GM13977 (cell line): ENCODE measurements at regions not wholly inside any gene's neighbourhood (a gene's known extent, or its start where the extent isn't known, plus 50 kb on each side); places are given as distances from the start of the nearest gene placed in this dataset.
"Not testable (repeated sequence)": the region's sequence is repeated elsewhere in the genome, so short reads cannot be mapped to it uniquely, and the experiment has no call there.

Experiments used
- DNase-seq: peaks from one replicate; pipeline ENCODE4 v3.0.0; 2012; ENCODE audit warnings: low spot score
- in situ Hi-C: fragments of 300-500 bp; cut with MboI; formaldehyde crosslinking; loops from one replicate; pipeline ENCODE4 v1.12.0; 2022; ENCODE audit warnings: low sequenced_read_pairs, low pct_unique_long_range_greater_than_20kb, mixed read lengths, inconsistent platforms; ENCODE audit not compliant: unreplicated experiment
- TF ChIP-seq, protein P1 (sequence below): IDR thresholded peaks from 2 replicates; pipeline ENCODE4 v1.5.1; 2012; ENCODE audit warnings: mild to moderate bottlenecking, control low read depth; ENCODE audit not compliant: insufficient read depth; ENCODE audit errors: extremely low read depth, missing control alignments

DNA sequence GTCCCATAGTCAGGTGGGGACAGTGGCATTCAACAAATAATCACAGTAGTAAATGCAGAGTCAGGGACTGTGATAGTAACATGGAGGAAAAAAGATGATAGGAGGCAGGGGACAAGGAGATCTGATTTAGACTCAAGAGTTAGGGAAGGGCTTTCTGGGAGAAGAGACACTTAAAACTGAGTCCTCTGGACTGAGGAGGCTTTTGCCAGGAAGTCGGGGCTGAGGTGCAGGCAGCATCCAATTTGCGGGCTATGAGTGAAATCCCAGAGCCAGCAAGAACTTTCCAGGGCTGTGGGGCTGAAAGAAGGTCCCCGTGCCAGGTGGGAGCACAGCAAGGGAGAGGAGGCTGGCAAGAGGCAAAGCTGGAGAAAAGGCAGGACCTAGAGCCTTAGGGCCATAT is 124.1 kb downstream of the KIF4B start:
- in situ Hi-C loops = no loop called here
- TF ChIP-seq, protein P1, sequence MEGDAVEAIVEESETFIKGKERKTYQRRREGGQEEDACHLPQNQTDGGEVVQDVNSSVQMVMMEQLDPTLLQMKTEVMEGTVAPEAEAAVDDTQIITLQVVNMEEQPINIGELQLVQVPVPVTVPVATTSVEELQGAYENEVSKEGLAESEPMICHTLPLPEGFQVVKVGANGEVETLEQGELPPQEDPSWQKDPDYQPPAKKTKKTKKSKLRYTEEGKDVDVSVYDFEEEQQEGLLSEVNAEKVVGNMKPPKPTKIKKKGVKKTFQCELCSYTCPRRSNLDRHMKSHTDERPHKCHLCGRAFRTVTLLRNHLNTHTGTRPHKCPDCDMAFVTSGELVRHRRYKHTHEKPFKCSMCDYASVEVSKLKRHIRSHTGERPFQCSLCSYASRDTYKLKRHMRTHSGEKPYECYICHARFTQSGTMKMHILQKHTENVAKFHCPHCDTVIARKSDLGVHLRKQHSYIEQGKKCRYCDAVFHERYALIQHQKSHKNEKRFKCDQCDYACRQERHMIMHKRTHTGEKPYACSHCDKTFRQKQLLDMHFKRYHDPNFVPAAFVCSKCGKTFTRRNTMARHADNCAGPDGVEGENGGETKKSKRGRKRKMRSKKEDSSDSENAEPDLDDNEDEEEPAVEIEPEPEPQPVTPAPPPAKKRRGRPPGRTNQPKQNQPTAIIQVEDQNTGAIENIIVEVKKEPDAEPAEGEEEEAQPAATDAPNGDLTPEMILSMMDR = no peak

DNA sequence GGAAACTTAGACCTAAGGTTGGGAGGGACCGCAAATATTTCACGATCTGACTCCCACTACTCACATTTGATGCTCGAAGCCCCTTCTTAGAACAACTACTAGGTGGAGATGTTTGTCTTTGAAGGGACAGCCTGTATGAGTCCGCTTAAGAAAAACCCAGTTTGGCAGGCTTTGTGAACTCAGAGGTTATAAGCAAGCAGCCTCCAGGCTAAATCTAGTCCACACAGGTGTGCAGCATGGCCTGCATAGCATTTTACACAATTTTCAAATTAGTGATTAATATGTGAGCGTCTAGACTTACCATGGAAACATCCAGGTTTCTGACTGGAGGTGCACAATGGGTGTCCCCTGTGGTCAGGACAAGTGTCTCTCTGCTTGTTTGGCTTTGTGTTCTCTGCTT is 127.1 kb downstream of the KIF4B start:
- in situ Hi-C loops = no loop called here
- TF ChIP-seq, protein P1 = no peak
- no peak for DNase-seq

More for the DNA sequence above, 124.1 kb downstream of the KIF4B start:
- DNase-seq = no peak

DNA sequence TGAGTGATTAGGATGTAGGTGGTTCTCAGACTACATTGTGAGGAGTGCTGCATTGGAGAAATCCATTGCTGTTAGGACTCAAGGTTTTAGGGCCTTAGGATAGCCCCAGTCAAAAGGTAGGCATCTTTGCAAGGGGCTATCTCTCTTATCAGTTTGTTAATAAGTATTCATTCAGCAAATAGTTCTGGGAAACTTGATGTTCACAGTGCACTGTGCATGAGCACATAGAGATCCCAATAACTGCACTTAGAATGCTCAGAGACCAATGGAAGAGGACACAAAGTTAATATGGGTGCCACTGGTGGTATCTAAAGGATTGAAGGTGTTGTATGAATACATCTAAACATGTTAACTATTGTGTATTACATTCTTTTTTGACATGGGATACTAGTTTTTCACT is 131.4 kb downstream of the KIF4B start:
- in situ Hi-C loops = no loop called here
- TF ChIP-seq, protein P1 = no peak
- DNase-seq = no peak

DNA sequence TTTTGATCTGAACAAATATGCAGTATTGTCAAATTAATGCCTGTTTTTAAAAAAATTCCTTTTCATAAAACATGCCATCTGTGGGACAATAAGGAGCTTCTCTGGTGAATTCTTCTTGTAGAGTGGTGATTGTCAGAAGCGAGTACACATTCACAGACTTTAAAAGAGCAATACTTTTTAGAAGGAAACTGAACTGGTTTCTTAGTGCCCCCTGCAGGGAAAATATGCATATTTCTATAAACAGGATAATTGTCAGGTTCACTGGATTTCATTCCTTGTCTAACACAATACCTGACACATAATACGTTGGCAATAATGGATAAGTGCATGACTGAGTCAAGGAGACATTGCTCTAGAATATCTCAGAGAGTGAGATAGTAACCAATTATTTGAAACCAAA is 133.7 kb downstream of the KIF4B start:
- in situ Hi-C loops = no loop called here
- DNase-seq = no peak
- TF ChIP-seq, protein P1 = no peak

DNA sequence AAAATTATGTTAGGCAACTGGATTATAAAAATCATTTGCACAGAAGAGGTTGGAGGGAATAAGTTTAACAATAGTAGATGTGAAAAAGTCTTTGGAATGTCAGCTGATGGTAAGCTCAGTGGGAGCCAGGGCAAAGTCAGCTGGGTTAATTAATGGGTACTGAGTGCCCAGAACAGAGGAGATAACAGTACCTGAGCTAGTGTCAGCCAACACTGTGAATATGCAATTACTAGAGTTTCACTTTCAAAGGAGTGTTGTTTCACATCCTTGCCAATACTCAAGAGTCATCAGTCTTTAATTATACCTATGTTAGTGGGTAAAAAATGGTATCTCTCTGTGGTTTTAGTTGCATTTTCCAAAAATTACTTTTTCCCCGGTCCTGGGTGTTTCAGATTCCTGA is 135.1 kb downstream of the KIF4B start:
- no peak for DNase-seq
- in situ Hi-C loops = no loop called here
- TF ChIP-seq, protein P1 = no peak

DNA sequence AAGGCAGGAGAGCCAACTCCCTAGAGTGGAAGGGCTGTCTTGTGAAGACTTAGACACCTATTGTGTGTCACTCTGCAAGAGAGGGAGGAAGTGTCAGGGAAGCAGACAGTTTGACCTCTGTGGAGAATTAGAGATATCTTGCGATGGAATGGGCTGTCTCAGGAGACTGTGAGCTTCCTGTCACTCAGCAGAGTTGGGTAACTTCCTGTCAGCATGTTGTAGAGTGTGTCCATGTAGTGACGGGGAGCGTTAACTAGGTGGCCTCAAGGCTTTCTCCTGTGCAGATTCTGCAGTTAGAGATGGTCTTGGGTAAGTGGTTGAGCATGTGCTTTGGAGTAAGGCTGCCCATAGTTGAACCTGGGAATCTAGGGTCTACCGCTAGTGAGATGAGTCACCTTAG is 136.5 kb downstream of the KIF4B start:
- in situ Hi-C loops = no loop called here
- TF ChIP-seq, protein P1 = no peak
- DNase-seq = no peak

DNA sequence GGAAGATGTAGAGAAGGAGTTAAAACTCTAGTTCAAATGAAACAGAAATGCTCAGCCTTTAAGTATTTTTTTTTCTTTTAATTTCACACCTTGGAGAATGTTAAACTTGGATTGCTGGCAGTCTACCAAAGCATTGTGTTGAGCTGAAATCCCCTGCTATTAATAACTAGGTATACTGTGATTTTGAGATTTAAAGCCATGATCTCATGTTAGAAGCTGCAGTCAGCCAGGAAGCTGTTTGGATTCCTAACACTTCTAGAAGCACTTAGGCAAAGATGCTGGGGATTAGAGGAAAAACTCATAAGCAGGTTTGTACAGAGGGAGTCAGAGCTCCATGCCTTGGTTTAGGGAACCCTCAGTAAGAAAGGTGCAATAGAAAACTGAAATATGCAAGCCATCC is 141.4 kb downstream of the KIF4B start:
- in situ Hi-C loops = no loop called here

DNA sequence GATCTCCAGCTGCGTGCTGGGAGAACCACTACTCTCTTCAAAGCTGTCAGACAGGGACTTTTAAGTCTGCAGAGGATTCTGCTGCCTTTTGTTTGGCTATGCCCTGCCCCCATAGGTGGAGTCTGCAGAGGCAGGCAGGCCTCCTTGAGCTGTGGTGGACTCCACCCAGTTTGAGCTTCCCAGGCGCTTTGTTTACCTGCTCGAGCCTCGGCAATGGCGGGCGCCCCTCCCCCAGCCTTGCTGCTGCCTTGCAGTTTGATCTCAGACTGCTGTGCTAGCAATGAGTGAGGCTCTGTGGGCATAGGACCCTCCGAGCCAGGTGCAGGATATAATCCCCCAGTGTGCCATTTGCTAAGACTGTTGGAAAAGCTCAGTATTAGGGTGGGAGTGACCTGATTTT is 149.5 kb downstream of the KIF4B start:
- DNase-seq, in situ Hi-C loops: not testable (repeated sequence)

More for the DNA sequence above, 141.4 kb downstream of the KIF4B start:
- TF ChIP-seq, protein P1 = no peak
- DNase-seq = no peak
